CD4-positive, alpha-beta T cell treated with Interleukin-4 for 1 hour (primary cell): ENCODE measurements at regions not wholly inside any gene's neighbourhood (a gene's known extent, or its start where the extent isn't known, plus 50 kb on each side); places are given as distances from the start of the nearest gene placed in this dataset.

Experiments used
- DNase-seq, 2 donors: peaks; one replicate each; pipeline ENCODE4 v3.0.0-alpha.2; 2020 to 2022

DNA sequence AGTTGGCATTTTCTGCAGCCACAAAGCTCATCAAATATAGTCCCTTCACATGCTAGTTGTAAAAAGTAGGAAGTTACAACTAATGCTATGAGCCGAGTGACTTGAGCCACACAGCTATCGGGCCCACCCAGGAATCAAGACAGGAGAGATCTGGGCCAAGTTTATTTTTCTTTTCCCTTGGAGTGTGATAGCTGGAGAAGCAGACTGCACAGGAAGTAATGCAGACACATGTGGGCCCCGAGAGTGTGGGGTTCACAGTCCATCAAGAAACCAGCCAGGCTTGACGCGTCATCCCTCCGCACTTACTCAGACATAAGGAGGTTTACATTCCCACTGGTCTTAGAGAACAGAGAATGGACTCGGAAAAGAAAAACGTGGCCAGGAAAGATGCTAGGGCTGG, 403.1 kb upstream of the CDH11 start:
- no peak for DNase-seq

DNA sequence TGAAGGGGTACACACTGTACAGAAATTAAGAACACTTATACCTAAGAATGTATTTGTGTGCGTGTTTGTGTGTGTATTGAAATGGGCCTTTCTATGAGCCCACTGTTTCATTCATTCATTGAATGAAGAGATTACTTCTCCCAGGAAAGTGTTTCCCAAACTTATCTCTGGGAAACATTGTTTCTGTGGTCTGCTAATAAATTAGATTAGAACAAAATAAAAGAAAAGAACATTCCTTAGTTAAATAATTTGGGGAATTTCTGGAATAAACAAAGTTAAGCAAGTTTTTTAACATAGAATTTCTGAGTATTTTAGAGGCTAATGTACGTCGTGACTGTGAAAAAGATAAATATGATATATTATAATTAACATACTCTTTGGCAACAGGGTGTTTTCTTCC, 402.4 kb upstream of the CDH11 start:
- DNase-seq, result no peak

DNA sequence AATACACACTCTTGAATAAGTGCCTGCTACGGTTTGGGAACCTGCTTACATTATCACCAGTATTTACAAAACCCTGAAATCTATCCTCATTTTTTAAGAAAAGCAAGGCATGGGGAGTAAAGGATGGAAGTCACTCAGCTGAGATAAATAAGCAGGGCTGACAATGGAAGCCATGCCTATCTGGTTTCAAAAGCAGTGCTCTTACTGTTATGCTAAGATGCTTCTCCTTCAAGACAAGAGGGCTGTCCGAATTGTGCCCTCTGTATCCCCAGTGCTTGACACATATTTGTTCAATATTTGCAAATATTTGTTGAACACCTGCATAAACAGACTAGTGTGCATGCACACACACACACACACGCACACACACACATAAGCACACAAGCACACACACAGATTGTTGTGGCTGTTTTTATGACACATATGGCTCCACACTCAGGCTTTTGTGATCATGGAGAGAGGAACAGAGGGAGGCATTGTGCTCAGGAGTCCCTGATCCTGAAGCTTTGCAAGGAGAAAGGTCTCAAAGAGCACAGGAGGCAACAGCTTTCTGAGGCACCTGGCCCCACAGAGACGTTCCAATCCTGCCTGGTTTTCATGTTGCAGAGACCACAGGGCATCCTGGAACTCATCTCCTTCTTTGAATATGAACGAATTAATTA, 401.6 kb upstream of the CDH11 start:
- DNase-seq, result no peak

DNA sequence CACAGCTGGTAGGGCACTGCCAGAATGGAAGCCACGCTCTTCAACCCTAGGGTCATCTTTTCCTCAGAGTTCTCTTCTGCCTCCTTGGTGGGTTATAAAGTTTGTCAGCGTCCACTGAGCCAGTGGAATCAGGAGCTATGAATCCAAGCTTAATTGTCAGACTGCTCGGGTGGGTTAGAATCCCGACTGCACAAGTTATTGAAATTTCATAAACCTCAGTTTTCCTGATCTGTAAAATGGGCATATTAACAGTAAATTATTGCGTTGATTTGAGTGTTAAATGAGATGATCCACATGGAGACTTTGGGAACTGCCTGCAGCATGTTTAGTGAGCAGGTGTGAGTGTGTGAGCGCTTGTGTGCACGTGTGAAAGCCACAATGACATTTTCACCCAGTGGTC, 400.5 kb upstream of the CDH11 start:
- DNase-seq, result no peak

DNA sequence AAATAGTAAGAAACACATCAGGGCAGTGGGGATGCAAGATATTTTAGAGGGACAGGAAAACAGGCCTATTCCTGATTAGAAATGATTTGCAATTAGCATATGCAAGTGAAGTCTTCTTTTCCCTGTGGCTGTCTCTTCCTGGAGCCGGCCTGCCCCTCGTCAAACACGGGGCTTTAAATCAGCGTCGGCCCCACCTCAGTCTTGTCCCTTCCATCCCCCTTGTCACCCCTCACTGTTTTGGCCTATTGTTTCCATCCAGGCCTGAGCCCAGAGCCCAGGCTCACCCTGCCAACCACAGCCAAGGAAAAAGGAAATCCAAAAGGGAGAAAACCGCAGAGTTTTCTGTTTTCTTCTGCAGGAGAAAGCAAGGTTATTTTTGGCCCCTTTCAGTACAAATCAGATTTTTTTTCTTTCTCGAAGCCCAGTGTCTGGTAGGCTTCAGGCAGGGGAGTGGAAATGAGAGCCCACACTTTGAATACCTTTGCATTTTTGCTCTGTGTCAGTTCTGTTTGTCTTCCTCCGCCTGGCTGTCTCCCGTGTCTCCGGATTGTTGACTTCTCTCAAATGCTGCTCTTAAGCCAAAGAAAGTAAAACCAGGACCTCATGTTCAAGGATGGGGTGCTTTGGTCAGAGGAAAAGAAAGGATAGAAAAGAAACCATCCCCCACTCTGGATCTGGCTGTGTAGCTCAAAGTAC, 399.9 kb upstream of the CDH11 start:
- no peak for DNase-seq

DNA sequence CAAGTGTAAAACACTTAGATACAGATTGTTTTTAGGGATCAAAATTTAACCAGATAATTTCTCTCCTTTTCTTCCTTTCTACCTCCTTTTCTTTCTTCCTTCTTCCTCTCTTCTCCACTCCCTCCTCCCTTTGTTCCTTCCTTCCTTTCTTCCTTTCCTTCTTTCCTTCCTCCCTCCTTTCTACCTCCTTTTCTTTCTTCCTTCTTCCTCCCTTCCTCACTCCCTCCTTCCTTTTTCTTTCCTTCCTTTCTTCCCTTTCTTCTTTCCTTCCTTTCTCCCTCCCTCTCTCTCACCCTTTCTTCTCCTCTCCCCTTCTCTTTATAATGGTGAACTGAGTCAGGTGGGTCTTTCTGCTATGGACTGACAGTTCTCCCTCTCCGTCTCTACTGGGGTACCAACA, 397.5 kb upstream of the CDH11 start:
- no peak for DNase-seq

DNA sequence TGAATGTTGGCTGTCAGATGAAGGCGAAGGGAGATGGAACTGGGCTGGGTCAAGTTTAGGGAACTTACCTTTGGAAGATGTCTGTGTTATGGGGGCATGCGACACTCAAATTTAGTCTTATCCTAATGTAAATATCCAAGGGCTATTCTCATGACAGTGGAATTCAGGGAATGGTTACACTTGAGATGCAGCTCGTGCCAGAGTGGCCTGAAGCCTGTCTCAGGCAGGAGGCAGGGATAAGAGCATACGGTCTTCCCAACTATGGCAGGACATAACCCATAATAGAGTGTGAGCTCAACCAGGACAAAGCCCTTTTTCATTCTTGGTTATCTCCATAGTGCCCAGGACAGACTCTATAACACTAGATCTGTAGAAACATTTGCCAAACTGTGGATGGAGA, 393.3 kb upstream of the CDH11 start:
- DNase-seq, result no peak

DNA sequence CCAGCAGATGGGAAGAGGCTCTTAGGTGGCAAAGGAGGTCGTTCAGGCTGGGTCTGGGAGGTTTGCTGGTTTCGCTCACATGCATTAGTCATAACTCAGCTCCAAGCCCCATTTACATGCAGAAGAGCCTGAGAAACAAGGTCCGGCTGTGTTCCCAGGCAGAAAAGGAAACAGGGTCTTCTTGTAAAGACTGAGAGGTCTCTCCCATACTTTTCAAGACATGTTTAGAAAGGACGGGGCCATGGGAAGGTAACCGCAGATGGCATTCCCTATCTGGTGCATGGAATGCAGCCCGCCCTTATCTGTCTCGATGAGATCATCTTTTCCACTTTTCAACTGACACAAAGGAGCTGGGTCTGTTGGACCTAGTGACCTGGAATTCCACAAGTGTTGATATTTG, 389.0 kb upstream of the CDH11 start:
- DNase-seq, result no peak

DNA sequence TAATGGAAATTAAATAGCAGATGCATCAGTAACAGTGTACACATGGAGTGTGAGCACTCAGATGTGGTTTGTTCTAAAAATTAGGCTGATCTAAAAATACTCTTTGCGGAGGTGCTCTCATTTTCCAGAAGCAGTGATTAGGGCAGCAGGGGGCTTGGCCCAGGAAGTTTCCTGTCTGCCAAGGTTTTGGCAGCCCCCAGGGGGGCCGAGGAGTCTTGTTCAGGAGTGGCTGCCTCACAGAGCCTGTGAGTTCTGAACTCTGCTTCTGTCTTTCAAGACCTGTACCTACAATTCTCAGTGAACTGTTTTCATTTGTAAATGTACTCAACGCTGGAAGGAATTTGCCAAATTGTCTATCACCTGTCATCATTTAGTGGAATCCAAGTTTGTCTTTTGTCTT, 388.4 kb upstream of the CDH11 start:
- no peak for DNase-seq

DNA sequence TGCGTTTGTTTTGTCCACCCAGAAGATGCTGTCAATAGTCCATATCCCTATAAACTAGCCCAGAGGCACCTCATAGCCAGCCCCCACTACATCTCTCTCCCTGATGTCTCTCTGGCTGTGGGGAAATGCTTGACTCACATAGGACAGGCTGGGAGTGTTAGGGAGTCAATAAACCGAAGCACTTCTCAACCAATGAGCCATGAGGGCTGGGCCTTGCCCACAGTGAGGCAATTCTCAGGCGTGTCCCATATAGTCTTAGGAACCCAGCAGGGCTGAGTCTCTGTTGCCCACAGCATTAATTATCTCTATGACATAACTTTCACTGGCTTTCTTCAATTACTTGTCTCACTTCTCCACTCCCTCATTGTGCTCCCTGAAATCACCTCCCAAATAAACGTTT, 387.3 kb upstream of the CDH11 start:
- no peak for DNase-seq

DNA sequence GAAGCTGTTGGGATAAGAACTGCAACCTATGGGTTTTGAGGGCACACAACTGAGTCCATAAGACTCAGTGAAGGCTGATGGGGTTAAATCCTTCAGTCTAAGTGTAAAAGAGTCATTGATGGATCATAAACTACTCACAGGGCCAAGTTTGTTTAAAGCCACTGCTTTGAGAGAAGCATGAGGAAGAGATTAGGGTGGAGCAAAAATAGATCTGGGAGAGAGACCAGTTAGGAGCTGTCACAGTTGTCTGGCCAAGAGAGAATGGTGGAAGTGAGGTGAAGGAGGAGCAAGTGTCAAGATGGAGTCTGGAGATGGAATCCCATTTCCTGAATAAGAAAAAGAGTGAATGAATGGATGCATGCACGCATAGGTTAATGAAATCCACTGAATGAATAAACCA, 379.1 kb upstream of the CDH11 start:
- DNase-seq, result no peak

DNA sequence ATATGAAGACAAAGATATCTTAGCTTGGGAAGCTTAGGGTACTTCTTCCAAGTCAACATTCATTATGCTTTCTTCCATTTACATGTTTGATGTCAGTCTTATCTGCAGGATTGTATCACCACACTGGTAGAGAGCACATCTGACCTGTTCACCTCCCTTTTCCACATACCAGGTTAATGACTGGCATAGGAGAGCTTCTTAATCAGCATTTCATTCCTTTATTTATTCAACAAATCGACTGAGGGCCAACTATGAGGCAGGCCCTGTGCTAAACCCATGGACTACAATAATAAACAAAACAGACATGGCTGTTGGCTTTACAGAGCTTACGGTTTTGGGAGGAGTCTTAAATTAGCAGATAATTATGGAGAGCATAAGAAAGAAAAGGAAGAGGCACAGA, 378.1 kb upstream of the CDH11 start:
- no peak for DNase-seq

DNA sequence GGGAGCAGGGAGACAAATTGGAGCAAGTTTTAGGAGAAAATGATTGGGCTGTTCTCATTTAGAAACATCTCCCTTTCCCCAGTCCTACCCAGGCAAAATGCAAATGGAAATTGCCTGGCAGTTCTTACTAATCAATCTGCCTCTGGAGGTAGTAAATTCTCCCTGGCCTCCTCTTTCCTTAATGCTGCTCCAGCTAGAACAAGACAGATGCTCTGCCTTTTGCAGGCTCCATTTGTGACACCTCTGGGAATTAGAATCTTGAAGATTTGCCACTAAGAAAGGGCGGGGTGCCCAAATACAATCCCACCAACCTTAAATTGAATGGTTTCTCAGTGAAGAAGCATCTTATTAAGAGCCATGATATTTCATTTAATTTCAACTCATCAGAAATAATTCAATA, 377.7 kb upstream of the CDH11 start:
- no peak for DNase-seq

DNA sequence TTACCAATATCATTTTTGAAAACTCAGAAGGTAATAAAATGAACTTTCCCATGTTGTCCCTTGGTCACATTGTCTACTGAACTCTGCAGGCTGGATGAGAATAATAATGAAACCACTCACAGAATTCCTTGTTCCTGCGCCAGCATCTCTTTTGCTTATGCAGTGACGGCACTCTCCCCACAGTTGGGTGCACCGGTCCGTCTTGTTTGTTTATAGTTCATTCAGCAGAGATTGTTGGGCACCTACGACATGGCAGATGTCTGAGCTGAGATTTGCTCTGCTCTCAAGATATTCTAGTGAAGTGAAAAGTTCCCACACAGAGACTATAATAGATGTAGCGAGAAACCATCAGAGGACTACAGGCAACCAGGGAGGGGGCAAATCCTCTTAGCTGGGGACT, 375.7 kb upstream of the CDH11 start:
- DNase-seq, result no peak

DNA sequence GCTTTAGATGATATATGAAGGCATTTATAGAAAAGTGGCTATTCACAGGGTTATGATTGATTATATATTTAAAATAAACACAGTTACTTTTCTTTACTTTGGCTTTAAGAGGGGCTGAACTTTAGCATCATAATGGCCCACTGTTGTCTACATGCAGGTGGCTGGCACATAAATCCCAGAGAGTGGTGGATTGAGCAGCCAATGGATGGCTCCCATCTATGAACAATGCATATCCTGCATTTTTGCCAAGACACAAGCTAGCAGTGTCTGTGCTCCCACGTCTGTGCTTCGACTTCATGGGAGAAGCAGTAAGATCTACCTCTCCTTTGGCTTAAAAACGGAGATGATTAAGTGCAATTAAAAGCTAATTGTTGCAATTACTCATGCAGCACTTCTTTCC, 373.2 kb upstream of the CDH11 start:
- no peak for DNase-seq

DNA sequence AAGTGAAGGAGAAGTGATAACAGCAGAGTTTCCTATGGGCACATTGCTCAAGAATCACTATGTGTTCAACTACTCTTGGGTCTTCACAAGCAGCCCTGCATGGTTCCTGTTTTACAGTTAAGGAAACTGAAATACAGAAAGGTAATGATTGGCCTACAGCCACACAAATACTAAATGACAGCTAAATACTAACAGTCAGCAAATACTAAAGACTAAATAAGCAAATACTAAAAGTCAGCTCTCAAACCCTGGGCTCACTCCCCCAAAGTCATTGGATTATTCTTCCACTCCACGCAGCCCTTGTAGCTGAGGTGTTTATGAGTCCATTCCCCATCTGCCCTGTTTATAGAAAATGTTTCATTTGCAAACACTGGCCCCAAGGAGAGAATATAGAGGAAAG, 372.7 kb upstream of the CDH11 start:
- DNase-seq, result no peak

DNA sequence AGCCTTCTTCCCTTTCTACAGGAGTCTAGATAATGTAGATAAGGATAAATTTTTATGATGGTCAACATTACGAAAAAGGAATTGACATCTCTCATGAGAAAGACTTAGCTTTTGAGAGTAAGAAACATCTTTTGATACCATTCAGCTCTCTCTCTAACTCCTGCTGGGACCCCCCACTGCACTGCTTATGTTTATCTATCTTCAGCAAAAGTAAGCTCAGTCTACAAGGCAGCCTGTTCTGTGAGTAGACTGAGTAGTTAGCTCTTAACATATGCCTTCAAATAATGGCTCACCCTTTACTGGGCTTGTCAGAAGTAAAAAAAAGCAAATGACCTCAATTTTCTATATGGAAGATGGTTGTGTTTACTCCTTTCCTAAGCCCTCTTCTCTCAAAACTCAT, 372.2 kb upstream of the CDH11 start:
- no peak for DNase-seq

DNA sequence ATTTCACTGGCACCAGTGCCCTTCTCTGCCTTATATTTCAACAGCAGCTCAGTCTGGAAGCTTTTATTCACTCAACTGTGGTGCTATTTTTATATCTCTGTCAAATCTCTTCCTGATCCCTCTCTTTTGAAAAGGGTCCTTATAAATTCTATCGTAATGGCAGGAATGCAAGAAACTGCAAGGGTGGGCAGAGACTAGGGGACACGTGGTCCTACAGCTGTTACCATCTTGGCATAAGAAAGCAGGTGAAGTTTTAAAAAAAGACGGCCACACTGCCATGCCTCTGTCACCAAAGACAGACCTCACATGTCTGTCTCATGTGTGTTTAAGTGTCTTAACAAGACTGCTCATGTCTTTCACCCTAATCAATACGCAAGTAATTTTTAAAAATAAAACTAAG, 368.4 kb upstream of the CDH11 start:
- no peak for DNase-seq

DNA sequence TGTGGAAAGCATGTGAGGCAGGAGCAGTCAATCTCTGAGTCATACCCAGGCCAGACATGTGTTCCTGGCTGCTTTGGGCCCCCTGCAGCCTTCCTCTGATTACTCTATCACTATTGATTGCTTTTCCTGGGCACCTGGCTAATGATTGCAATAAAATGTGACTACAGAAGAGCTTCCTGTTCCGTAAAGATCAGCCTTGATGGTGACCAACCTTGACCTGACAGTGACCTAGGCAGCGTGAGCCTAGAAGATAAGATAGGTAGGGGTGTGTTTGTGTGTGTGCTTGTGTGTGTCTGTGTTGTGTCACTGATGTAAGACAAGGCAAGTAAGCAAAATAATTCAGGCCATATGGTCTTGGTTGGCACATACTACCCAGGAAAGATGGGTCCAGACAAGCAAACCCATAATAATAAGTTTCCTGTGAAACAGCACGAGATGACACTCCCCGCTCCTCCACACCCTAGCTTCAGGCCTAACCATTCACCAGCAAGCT, 367.7 kb upstream of the CDH11 start:
- no peak for DNase-seq

DNA sequence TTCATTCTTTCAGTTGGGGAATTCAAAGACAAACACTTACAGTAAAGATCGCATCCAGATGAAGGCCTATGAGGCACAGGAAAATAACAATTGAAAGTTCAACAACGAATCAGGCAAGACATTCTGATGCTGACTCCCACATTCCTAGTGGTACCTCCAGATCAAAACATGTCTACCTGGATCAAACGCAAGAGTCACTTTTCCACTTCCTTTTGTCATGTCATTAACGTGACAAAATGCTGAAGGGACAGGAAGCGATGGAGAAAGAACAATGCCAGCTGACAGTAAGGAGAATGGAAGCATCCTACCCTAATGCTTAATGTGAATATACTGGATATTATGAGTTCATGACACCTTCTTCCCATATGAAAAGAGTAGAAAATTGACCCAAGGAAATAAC, 365.4 kb upstream of the CDH11 start:
- no peak for DNase-seq

DNA sequence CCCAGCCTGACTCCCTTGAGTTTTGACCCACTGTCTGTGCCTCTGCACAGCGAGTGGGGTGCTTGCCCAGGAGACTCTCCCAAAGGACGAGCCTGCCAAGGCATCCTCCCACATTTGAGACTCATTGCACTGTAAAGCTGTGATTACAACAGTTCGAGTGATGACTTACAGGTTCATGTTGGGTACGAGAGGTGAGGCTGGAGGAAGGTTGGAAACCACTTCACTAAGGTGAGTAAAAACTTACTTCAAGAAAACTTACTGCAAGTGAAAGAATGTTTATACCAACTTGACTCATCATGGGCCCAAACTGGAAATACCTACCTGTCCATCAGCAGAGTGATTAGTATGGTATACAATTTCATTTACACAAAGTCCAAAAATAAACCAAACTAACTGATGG, 360.1 kb upstream of the CDH11 start:
- no peak for DNase-seq

DNA sequence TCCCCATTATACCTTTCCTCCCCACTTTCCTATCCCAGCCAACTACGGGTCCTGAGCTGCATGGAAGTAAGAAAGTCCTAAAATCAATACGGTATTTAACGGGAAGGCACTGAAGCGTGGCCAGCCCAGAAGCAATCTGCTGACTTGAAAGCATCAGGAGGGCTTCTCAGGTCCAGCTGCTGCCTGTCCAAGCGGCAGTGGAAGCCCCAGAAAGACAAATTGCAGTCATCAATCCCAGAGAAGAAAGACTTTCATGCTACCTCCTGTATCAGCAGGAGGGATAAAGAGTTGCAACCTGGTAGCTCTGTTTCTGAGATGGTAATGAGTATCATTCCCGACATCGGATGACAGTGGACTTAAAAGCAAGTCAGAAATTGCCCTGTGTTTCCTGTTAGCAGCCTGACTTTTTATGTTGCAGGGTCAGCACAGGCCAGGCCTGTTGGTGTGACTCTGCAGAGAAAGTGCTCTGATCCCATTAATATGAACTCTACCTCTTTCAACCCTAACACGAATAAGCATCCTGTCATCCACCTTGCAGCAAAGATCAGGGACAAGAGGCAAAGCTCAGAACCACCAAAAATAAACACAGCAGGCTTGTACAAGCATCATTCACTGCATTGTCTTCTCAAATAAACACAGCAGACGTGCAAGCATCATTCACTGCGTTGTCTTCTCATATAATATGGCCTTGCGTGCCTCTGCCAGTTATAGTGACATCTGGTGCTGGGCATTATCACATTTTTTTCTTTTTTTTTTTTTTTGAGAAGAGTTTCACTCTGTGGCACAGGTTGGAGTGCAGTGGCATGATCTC, 358.6 kb upstream of the CDH11 start:
- no peak for DNase-seq

DNA sequence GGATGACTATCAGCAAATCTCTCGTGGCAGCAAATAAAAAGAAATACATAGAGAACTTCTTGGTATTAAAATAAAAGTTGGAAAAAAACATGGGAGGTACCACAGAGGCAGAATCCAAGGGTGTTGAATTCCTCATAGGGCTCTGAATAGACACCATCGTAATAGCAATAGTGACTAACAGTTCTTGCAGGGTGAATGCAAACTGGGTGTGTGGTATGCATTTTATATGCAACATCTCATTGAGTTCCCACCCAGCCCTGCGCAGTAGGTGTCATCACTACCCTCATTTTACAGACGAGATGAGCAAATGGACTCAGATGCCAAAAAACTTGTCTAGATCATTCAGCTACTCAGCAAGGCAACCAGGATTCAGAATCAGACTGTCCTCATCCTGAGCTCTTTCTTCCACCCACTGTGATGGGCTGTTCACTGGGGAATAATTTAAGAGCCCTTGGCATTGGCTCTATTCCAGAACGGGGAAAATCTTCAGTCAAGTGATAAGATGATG, 354.6 kb upstream of the CDH11 start:
- DNase-seq, result no peak

DNA sequence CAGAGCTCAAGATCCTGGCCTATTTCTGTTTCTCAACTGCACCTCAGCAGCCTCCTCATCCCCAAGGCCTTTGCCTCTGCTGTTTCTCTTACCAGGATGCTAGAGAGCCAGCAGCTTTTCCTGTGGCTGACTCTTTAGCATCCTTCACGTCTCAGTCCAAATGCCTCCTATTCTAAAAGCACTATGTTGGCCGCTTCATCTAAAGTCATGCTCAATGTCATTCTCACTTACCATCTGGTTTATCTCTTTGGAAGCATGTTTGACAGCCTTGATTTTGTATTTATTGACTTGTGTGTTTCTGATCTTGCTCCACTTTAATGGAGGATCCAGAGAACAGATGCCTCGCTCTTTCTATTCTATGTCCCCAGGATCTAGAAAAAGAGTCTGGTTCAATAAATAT, 351.8 kb upstream of the CDH11 start:
- no peak for DNase-seq
